DMS114 treated with DMSO at 0.1 percent for 48 hours (cell line): ENCODE measurements at regions not wholly inside any gene's neighbourhood (a gene's known extent, or its start where the extent isn't known, plus 50 kb on each side); places are given as distances from the start of the nearest gene placed in this dataset.

Experiments
- DNase-seq: peaks from one replicate; lab custom pipeline; 2025; ENCODE audit not compliant: unreplicated experiment; lab: John Stamatoyannopoulos, UW

DNA sequence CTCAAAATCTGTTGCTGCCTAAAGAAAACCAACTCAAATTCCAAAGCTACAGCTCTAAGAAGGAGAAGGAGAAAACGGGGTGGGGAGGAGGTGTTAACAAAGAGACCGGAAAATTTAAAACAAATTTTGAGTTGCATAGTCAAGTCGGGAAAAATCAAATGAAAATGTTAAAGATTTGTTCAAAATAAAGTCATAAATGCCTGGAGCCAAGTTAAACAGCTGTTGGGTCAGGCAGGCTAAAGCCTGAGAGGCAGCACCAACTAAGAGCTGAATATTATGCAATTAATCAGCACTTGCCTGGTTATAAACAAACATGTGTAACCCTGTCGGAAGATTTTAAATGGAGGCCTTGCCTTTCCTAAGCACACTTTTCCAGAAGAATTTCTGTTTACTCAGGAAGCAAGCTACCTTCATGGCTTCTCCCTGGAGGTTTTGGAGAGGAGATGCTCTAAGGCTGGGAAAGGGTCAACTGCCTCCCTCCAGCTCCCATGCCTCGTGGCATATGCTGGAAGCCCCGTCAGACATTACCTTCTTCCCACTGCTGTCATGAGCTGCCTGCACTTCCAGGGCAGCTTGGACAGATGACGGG, 270.5 kb downstream of the DMRT2 start:
- DNase-seq = no peak

DNA sequence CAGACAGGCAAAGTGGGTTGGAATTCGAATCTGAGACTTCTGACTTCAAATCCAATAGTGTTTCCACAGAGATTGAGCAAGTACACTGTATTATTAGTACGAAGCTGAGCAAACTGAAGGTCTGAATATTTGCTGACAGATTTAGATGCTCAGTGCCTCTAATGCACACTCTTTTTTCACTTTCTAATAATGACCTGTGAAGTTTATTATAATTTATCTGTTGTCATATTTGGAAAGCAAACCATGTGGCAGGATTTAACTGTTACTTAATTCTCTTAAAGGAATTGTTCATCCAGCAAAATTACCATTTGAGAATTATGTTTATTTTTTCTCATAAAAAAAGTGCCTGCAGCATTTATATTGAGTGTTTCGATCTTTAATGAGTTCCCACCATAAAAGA, 277.3 kb downstream of the DMRT2 start:
- no peak for DNase-seq

DNA sequence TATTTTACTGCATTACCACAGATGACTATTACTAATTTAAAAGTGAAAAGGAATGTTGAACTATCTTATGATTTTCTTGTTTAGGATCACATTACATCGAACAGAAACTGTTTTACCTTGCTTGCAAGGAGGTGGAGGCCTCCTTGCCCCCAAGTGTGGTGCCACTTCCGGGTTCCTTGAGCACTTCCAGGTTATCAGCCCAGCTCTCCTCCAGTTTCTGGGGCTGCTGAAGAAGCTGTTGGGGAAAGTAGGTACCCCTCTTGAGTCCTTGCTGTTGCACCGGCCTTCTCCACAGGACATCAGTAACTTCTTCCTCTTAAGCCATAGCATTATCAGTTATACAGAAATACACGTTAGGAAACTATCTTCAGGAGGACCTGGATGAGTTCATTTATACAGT, 278.2 kb downstream of the DMRT2 start:
- DNase-seq = no peak

DNA sequence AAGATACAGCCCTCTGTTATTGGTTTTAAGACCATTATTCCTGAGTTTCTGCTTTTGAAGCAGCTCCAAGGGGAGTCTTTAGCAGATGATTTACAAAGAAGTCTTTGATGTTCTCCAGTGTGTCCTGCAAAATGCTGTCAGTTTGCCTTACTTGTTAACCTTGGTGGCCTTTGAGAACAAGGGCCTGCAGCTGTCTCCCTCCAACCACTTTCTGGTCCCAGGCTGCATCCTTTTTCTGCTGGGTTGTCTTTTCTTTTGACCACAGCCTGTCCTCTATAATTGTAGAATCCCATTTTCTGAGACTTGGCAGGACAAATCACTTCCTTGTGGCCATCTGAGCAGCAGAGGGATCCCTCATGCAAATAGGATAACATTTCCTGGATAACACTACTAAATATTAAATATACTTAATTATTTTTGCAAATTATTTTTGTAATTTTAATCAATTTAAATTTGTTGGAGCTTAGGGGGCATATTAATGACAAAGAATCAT, 281.4 kb downstream of the DMRT2 start:
- no peak for DNase-seq

DNA sequence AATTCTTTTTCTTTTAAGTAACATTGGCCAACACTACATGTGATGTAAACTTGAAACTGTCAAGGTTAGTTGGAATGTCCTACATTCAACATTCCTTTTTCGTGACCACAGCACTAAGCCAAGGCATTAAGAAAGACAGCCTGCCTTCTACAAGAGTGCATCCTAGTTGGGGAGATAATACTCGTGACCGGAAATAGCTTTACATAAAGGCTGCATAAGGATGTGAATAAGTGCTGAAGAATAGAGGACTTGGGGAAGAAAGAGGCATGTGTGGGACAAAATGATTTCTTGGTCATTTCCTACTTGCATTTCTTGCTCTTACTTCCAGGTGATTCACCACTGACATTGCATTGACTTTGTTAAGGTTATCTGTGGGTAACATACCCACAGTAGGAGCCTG, 282.0 kb downstream of the DMRT2 start:
- no peak for DNase-seq

DNA sequence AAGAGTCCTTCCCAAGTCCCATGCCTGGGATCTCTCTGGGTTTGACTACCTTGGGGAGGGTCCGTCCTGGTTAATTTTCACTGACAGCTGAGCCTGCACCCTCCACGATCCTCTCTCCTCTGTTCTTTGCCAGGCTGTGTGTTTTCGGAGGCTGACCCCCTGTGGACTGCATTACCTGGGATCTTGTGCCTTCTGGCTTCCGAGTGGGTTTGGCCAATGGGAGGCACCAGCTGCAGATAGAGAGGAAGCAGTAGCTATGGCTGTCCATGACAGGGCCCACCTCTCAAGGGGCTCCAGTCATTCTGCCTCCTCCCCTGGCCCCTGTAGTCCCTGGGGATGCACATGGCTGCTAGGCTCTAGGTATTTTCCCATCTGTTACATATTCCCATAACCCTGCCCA, 285.0 kb downstream of the DMRT2 start:
- no peak for DNase-seq

DNA sequence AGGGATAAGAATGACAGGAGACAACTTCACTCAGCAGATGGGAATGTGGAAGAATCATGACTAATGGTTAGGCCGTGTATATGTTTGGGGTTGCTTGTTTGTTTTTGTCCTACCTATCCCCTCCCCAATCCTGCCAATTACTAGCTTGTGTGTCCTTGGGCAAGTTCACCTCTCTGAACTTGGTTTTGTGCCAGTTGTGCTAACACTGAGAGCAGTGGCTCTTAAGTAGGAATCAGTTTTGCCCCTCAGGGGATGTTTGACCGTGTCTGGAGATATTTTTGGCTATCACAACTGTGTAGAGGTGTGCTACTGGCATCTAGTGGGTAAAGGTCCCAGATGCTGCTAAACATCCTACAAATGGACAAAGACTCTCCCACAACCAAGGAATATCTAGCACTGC, 287.0 kb downstream of the DMRT2 start:
- DNase-seq = no peak

DNA sequence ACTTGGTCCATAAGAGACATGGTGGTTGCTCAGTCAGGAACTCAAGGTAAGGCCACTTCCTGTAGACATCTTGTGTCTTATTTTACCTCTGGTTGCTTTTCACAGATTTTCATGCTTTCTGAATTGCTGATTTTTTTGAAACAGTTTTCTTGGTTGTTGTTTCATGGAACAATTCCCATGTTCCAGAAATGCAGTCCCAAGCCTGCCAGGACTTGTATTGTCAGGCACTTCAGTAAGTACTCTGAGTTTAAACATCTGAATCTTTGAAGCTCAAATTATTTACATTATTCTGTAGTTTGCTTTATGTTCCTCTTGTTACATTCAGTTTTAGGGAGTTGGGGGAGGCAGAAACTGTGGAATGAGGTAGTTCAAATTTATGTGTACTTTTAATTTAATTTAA, 290.2 kb downstream of the DMRT2 start:
- DNase-seq = no peak

DNA sequence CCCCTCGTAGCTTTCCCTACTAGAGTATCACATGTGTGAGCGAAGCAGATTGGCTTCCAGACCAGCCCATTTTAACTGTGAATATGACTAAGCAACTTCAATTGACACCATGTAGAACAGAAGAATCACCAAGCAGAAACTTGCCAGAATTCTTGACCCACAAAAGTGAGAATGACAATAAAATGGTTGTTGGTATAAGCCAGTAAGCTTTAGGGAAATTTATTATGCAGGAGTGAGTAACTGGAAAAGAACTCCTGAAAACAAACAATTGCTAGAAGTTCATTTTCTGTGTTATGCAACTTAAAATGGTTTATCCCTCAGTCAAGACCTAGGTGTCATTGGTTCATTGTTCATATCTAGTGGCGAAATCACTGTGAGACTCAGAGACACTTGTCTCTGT, 303.1 kb downstream of the DMRT2 start:
- no peak for DNase-seq

DNA sequence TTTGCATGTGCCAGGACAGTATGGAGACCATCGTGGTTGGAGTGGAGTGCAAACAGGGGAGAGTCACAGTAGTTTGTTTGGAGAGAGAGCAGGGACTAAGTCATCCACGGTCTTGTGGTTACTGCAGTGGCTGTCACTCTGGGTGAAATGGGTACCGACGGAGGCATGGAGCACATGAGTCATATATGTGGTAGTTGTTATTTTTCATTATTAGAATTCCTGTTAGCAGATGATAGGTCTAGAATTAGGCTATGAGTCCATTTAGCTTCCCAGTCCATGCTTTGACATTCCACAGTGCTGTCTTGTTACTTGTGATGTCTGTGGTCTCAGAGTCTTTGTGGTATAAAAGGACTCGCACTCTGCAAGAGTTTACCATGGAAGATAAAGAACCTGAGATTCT, 303.9 kb downstream of the DMRT2 start:
- DNase-seq = no peak

DNA sequence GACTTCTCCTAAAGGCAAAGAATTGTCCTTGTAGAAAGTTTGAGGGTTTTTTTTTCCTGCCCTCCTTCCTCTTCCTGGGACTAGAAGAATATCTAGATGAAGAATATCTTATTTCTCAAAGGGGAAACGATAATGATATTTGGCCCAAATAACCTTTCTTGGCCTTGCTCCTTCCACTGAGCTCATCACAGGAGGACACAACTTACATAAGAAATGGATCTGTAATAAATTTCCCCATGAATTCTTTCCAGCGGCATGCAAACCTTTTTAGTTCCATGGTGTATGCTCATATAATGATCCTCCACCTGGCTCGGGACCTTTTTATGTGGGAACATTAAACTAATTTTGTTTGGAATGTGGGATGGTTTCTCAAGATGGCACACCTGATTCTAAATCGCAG, 304.4 kb downstream of the DMRT2 start:
- DNase-seq = no peak

DNA sequence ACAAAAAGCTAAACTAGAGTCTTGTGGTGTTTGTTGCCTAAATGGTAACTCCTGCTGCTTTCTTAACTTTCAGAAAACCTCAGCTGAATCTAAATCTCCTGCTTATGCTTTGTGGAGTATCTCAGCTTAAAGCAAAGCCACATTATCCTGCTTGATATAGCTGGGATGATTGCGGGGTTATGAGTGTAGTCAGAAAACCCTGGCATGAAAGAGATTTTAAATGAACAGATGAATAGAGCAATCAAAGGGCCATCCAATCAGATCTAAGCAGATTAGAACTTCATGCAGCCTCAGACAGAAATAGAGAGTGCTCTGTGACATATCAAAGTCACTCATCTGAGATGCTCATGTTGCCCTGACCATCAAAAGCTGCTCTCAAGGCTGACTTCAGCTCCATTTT, 305.5 kb downstream of the DMRT2 start:
- DNase-seq = no peak

DNA sequence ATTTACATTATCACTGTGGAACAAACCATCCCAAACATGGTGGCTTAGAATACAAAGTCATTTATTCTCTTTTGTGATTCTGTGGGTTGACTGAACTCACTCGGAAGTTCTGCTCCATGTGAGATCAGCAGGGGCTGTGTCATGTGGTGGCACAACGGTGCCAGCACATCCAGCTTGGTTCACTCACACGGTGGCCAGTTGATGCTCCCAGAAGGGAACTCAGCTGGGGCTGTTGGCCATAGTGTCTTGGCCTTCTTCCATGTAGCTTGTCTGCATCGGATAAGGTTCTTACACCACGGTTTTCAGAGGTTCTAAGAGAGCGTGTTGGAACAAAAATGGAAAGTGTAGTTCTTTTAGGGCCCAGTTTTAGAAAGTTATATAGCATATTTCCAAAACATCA, 312.7 kb downstream of the DMRT2 start:
- DNase-seq = no peak

DNA sequence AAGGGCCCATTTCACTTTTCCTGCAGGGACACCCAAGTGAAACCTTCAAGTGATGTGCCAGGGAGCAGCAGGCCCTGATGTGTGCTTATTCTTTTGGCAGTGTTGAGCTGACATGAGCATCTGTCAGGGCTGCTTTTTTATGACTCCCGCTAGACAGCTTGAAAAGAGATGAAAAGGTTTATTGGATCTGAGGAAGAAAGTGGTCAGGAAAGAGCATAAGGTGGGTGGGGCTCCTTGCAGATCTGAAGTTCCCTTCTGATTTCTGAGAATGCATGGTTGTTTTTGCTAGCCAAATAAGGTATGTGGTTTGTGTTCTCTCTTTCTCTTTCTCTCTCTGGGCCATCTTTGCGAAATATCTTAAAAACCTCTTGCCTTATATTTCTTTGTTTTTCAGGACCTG, 316.1 kb downstream of the DMRT2 start:
- DNase-seq = no peak

DNA sequence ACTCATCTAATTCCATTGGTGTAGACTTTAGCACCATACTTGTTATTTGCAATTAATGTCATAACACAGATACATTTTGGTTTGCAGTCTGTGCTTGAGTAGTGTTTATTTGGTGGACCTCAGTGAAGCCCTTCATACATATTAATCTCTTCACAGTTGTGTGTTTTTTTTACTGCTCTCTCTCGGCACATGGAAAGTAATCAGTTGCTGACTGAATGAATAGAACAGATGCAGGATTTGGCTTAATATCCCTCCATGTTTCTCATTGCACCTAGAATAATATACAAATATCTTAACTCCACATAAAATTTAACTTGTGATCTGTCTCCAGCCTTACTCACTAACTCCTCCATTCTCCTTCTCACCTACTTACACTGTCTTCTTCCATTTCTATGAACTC, 319.1 kb downstream of the DMRT2 start:
- DNase-seq = no peak

DNA sequence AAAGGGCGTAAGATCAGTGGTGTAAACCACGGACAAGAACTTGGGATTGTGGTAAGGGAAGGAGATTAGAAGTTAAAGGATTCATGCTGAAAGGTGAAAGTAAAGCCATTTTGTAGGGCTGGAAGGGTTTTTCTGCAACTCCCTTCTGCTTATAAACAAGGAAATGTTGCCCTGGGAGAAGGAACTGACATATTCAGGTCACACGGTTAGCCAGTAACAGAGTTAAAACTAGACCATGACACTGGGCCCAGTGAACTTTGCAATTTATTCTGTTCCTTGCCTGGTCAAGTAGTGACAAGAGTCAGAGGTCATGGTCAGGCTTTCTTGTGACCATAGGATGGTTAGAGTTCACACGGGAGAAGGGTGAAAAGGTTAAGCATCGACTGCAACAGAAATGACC, 323.3 kb downstream of the DMRT2 start:
- no peak for DNase-seq

DNA sequence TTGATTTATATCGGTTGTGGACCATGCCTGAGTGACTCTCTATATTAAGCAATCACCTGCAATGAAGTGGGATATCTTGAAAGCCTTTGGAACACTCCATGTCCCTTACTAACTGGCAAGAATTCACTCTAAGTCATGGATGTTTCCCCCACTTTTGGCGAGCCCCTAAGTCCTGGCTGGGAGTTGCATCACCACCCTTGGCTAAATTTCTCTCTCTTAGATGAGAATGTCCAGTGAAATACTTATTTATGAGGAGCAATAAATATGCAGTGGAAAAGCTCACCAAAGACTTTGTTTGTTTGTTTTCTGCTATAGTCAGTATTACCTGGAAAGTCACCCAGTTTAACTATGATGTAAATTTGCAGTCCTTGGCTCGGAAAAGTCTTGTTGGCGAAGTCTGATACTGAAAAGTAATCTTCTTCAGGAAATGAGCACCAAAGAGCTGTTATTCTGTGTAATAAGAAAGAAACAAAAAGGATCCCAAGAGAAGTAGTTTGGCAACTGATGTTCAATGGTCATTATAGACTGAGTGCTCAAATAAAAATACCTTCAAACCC, 333.8 kb downstream of the DMRT2 start:
- DNase-seq = no peak

DNA sequence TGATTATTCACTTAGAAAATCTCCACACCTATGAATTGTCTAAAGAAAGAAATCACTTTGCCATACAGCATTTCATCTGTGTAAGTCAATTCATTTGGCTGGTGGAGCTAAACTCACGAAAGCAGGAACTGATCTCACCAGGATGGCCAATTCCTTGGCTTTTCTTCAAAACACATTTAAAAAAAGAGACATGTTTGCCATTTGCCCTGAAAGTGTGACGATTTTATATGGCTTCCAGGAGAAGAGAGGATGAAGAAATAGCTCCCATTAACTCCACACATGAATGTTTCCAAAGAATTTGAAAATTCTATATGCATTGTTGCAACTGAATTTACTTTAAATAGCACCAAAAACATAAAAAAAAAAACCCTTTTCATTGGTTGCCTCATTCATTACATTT, 334.7 kb downstream of the DMRT2 start:
- DNase-seq = no peak

DNA sequence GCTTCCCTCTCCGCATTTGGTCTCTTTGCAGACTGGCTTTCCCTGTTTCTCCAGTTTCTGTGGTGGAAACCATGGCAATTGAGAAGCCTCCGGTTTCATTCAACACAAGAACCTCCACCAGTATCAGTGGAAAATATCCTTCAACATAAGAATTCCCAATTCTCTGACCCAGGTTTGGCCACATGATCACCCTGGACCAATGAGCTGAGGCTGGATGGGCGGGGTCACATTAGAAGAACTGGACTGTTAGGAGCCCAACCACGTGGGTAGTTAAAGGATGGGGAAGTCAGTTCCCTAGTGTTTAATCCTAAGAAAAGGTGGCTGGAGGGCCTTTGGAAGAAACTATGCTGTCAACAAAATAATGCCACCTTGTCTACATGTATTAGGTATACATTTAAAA, 336.3 kb downstream of the DMRT2 start:
- DNase-seq = no peak

DNA sequence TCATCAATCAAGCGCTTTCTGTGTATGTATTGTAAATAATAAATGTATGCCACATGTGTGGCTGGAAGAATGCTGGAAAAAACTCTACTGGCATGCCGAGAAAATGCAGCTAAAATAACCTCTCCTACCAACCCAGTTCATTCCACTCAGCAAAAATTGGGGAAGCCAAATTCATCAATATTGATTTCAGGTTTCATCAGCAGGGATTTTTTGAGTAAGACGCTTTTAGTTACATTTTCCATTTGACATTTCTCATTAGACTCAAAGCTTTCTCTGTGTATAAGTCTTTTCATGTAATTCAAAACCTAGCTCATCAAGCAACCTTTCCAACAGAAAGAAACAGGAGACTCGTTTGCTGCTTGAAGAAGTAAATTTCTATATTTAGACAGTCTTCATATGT, 338.1 kb downstream of the DMRT2 start:
- no peak for DNase-seq

DNA sequence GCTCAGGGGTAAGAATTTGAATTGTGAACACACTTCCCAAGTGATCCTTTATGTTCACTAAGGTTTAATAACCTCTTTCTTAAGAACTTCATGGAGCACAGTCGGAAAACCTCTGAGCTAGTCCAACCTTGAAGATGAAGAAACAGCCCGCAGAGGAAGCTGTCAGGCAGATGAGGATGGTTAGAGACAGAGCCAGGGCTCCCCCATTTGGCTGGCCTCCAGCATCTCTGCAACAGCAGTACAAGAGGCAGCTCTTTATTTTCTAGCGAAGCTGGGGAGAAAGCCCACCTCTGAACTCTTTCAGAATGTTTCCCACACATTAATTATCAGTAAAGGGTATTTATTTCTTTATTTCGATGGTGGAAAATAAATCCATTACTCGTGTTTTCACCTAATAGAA, 350.8 kb downstream of the DMRT2 start:
- DNase-seq = no peak

DNA sequence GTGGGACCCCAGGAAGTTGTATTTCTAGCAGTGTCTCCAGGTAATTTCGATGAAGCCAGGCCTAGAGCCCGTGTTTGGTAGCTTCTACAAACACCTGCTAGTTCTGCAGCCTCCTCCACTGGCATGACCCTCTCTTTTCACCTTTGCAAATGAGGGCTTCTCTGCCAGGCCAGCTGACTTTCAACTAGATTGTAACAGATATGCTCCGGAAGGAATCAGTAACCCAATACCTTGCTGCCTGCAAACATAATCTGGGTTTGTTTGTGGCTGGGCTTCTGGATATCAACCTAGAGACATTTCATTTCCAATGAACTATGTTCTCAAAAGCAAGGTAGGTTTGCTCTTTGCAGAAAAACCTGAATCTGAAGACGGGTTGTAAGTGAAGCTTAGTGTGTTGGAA, 354.8 kb downstream of the DMRT2 start:
- no peak for DNase-seq

DNA sequence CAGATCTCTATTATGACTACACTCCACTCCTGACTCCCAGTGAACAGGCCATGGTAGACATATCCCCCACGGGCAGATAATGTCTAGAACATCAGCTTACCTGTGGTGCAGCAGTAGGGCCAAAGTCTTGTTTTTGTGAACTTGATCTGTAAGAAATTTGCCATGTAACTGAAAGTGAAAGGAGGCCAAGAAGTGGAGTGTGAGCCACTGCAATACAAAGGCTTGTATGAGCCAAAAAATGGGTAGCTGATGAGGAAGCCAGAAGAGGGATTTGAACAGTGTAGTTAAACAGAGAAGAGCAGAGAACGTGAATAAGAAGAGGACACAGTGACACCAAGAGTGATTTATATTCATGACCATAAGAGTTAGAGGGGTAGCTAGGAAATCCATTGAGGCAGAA, 361.7 kb downstream of the DMRT2 start:
- DNase-seq = no peak
